NB4 (cell line): ENCODE measurements at regions not wholly inside any gene's neighbourhood (a gene's known extent, or its start where the extent isn't known, plus 50 kb on each side); places are given as distances from the start of the nearest gene placed in this dataset.

Source experiments
- CTCF ChIP-seq: IDR thresholded peaks from one replicate; pipeline ENCODE4 v1.5.1; 2012; ENCODE audit warnings: low read depth, low read length
- MAX ChIP-seq: IDR thresholded peaks from 2 replicates; pipeline ENCODE4 v1.6.1; 2011; ENCODE audit warnings: low read depth, low read length

GRCh38 chr1:194544012-194544411 lies 1357.6 kb upstream of the B3GALT2 start:
- TF ChIP-seq CTCF (no peak), MAX (no peak)
